OCI-LY1 (cell line): ENCODE measurements at regions not wholly inside any gene's neighbourhood (a gene's known extent, or its start where the extent isn't known, plus 50 kb on each side); places are given as distances from the start of the nearest gene placed in this dataset.

Experiments
- H2AFZ ChIP-seq: fragments of 200-600 bp; sonication (generic), shearing (Covaris generic); 2 replicates; pipeline ENCODE4 v1.6.0; 2014; ENCODE audit warnings: antibody characterized with exemption, mild to moderate bottlenecking, low read length
- H3F3A ChIP-seq: fragments of 200-600 bp; sonication (generic), shearing (Covaris generic); 2 replicates; pipeline ENCODE4 v1.6.0; 2014; ENCODE audit warnings: mild to moderate bottlenecking, antibody characterized with exemption, low read length, moderate library complexity; ENCODE audit not compliant: insufficient read depth
- H3K27ac ChIP-seq: fragments of 200-600 bp; sonication (generic); 2 replicates; pipeline ENCODE4 v1.5.1; 2014; ENCODE audit warnings: low read length, mixed run types, mild to moderate bottlenecking, low read depth; ENCODE audit not compliant: poor library complexity, severe bottlenecking
- H3K27me3 ChIP-seq: fragments of 200-600 bp; sonication (generic); 2 replicates; pipeline ENCODE4 v1.6.0; 2014; ENCODE audit warnings: antibody characterized with exemption, mild to moderate bottlenecking, low read length, moderate library complexity; ENCODE audit not compliant: insufficient read depth
- H3K36me3 ChIP-seq: fragments of 200-600 bp; sonication (generic); 2 replicates; pipeline ENCODE4 v1.6.1; 2014; ENCODE audit warnings: mild to moderate bottlenecking, antibody characterized with exemption, low read length, moderate library complexity, mixed read lengths; ENCODE audit not compliant: insufficient read depth
- H3K4me1 ChIP-seq: fragments of 200-600 bp; sonication (generic); 2 replicates; pipeline ENCODE4 v1.5.1; 2014; ENCODE audit warnings: mild to moderate bottlenecking, low read length, moderate library complexity; ENCODE audit not compliant: insufficient read depth, severe bottlenecking
- H3K4me2 ChIP-seq: fragments of 200-600 bp; sonication (generic), shearing (Covaris generic); 2 replicates; pipeline ENCODE4 v1.6.1; 2014; ENCODE audit warnings: low read length
- H3K4me3 ChIP-seq: fragments of 200-600 bp; sonication (generic); 2 replicates; pipeline ENCODE4 v1.5.1; 2014; ENCODE audit warnings: low read length, low read depth, mild to moderate bottlenecking, mixed read lengths; ENCODE audit not compliant: poor library complexity, severe bottlenecking
- H3K79me2 ChIP-seq: fragments of 200-600 bp; shearing (Covaris generic); 2 replicates; pipeline ENCODE4 v1.6.1; 2016; ENCODE audit warnings: mixed run types, low read length, mixed read lengths; ENCODE audit not compliant: insufficient read depth
- H3K9ac ChIP-seq: fragments of 200-600 bp; sonication (generic), shearing (Covaris generic); 2 replicates; pipeline ENCODE4 v1.6.1; 2014; ENCODE audit warnings: mild to moderate bottlenecking, low read length, mixed read lengths
- H3K9me2 ChIP-seq: fragments of 200-600 bp; sonication (generic), shearing (Covaris generic); 2 replicates; pipeline ENCODE4 v1.6.1; 2014; ENCODE audit warnings: low read depth, mild to moderate bottlenecking, low read length, mixed read lengths
- H3K9me3 ChIP-seq: fragments of 200-600 bp; shearing (Covaris generic); 2 replicates; pipeline ENCODE4 v1.6.1; 2014; ENCODE audit warnings: low read length, mixed read lengths
- H4K20me1 ChIP-seq: fragments of 200-600 bp; sonication (generic), shearing (Covaris generic); 2 replicates; pipeline ENCODE4 v1.6.0; 2016; ENCODE audit warnings: mild to moderate bottlenecking, low read length; ENCODE audit not compliant: insufficient read depth
- EZH2 ChIP-seq: fragments of 200-600 bp; sonication (generic), shearing (Covaris generic); IDR thresholded peaks from 2 replicates; pipeline ENCODE4 v1.8.0; 2017; ENCODE audit warnings: borderline replicate concordance, mixed run types, mild to moderate bottlenecking, antibody characterized with exemption, low read length, moderate library complexity, mixed read lengths
- TF ChIP-seq, protein P1 (sequence below): fragments of 200-600 bp; sonication (generic), shearing (Covaris generic); IDR thresholded peaks from 2 replicates; pipeline ENCODE4 v1.5.1; 2017; ENCODE audit warnings: mild to moderate bottlenecking, antibody characterized with exemption, low read length, moderate library complexity, mixed read lengths

DNA sequence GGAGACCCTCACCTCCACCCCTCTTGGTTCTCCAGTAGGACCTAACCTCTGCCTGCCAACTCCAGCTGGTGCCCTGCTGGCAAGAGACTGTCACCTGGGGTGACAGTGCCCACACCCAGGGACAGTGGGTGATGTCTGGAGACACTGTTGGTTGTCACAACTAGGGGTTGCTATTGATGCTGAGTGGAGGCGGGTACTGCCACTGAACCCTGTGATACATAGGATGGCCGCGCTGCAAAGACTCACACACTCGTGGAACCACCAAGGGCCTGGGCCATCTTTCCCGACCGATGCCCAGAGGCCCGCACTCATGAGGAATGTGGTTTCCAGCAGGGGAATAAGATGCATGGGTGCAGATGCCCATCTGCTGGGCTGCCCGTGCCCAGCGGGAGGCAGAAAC lies 143.2 kb downstream of the SHANK2 start:
- no peaks in the 10 kb centered on the region for H3K27me3 ChIP-seq

DNA sequence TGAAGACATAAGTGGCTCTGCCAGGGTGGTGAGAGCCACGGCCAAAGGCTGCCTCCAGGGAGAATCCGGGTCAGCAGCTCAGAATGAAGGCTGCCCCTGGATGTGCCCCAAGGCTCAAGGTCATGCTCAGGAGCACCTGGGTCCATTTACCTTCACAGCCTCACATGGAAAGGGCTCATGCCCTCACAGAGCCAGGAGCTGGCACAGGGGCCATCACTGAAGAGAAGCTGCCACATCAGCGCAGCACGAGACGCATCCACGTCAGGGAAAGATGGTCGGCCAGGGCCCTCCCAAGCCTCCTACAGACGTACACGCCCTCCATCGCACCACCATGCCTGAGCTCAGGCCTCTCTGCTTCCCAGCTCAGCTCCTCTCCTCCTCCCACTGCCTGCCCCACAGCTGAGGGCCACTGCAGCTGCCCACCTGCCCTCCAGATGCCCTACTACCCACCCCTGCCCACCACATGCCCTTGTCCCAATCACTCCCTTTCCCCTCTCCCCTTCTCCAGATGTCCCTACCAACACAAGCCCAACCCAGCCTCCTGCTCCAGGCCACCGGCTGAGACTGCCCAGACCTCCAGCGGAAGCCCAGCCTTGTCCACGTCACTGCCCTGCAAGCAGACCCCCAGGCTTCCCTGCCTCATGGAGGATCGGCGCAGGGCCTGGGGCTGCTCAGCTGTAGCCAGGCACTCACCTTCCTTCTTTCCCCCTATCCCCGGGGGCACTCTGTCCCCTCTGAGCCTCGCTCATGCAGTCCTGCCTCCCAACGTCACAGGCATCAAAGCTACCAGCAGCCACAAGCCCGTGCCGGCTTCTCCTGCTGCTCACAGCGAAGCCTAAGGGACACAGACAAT lies 144.1 kb downstream of the SHANK2 start:
- no peaks in the 10 kb centered on the region for H3K36me3 ChIP-seq
- no peaks in the 10 kb centered on the region for H3K9me3 ChIP-seq
- H3K27ac ChIP-seq, result no peak overlapping the region
- no peaks in the 10 kb centered on the region for H3K27me3 ChIP-seq
- H2AFZ ChIP-seq, result no peak overlapping the region
- H4K20me1 ChIP-seq, result no peaks in the 10 kb centered on the region
- H3K4me2 ChIP-seq, result no peak overlapping the region
- H3F3A ChIP-seq, result no peaks in the 10 kb centered on the region
- TF ChIP-seq, protein P1, sequence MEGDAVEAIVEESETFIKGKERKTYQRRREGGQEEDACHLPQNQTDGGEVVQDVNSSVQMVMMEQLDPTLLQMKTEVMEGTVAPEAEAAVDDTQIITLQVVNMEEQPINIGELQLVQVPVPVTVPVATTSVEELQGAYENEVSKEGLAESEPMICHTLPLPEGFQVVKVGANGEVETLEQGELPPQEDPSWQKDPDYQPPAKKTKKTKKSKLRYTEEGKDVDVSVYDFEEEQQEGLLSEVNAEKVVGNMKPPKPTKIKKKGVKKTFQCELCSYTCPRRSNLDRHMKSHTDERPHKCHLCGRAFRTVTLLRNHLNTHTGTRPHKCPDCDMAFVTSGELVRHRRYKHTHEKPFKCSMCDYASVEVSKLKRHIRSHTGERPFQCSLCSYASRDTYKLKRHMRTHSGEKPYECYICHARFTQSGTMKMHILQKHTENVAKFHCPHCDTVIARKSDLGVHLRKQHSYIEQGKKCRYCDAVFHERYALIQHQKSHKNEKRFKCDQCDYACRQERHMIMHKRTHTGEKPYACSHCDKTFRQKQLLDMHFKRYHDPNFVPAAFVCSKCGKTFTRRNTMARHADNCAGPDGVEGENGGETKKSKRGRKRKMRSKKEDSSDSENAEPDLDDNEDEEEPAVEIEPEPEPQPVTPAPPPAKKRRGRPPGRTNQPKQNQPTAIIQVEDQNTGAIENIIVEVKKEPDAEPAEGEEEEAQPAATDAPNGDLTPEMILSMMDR, result no peak
- TF ChIP-seq EZH2, result no peak
- H3K4me1 ChIP-seq, result no peaks in the 10 kb centered on the region
- no peaks in the 10 kb centered on the region for H3K9me2 ChIP-seq
- H3K9ac ChIP-seq, result no peak overlapping the region
- H3K79me2 ChIP-seq, result no peaks in the 10 kb centered on the region
- H3K4me3 ChIP-seq, result no peak overlapping the region

More for the DNA sequence above, 143.2 kb downstream of the SHANK2 start:
- Histone ChIP-seq H3F3A (no peaks in the 10 kb centered on the region), H3K4me2 (no peak overlapping the region), H3K4me3 (no peak overlapping the region), H4K20me1 (no peaks in the 10 kb centered on the region), H3K27ac (no peak overlapping the region), H3K4me1 (no peaks in the 10 kb centered on the region), H3K9ac (no peak overlapping the region), H3K9me2 (no peaks in the 10 kb centered on the region), H3K79me2 (no peaks in the 10 kb centered on the region), H2AFZ (no peak overlapping the region), H3K36me3 (no peaks in the 10 kb centered on the region), H3K9me3 (no peaks in the 10 kb centered on the region)
- TF ChIP-seq, protein P1, result no peak
- no peak for TF ChIP-seq EZH2

DNA sequence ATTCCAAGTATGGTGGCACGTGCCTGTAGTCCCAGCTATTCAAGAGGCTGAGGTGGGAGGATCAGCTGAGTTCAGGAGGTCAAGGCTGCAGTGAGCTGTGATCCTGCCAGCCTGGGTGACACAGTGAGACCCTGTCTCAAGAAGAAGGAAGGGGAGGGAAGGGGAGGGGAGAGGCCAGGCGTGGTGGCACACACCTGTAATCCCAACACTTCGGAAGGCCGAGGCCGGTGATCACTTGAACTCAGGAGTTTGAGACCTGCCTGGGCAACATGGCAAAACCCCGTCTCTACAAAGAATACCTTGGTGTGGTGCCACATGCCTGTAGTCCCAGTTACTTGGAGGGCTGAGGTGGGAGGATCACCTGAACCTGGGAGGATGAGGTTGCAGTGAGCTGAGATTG lies 145.7 kb downstream of the SHANK2 start:
- H3K27me3 ChIP-seq, result no peaks in the 10 kb centered on the region

More for the DNA sequence above, 145.7 kb downstream of the SHANK2 start:
- Histone ChIP-seq H3K9me3 (no peaks in the 10 kb centered on the region), H3F3A (no peaks in the 10 kb centered on the region), H3K4me3 (no peak overlapping the region), H3K4me2 (no peak overlapping the region), H3K9ac (no peak overlapping the region), H3K9me2 (no peaks in the 10 kb centered on the region), H3K79me2 (no peaks in the 10 kb centered on the region), H2AFZ (no peak overlapping the region), H4K20me1 (no peaks in the 10 kb centered on the region), H3K36me3 (no peaks in the 10 kb centered on the region), H3K27ac (no peak overlapping the region), H3K4me1 (no peaks in the 10 kb centered on the region)
- no peak for TF ChIP-seq EZH2
- TF ChIP-seq, protein P1, result no peak
